NCI-H82 (cell line): ENCODE measurements at regions not wholly inside any gene's neighbourhood (a gene's known extent, or its start where the extent isn't known, plus 50 kb on each side); places are given as distances from the start of the nearest gene placed in this dataset.

Experiments used
- DNase-seq: peaks from one replicate; lab custom pipeline; 2025; lab: John Stamatoyannopoulos, UW

- no peak for DNase-seq
Observed at GRCh38 chr1:228920831-228921230, 185.6 kb downstream of the RHOU start.

GRCh38 chr1:228921481-228921880 is 186.2 kb downstream of the RHOU start:
- DNase-seq = no peak

DNA sequence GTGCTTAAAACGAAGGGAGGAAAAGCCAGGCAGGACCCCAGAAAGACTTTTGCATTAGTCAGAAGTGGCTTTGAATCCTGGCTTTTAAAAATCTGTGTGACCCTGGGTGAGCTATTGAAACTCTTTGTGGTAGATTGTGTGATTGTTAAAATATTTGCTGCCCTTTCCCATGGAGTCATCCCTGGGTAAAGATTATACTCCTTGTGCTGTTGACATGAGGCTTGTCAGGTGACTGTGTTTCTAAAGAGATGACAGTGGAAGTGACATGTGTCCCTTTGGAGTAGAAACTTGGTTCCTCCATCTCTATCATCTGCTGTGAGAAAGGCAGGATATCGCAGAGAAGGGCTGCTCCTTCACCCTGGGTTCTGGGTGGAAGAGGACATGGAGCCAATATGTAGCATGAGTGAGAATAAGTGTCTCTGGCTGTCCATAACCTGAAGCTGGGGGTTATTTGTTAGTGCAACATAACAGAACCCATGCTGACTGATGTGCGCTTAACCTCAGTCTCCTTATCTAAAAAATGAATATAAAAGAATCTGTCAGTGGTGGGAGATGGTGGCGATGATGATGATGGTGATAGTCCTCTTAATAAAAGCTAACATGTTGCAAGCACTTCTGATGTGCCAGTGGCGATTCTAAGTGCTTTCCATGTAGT is 187.6 kb downstream of the RHOU start:
- no peak for DNase-seq

DNA sequence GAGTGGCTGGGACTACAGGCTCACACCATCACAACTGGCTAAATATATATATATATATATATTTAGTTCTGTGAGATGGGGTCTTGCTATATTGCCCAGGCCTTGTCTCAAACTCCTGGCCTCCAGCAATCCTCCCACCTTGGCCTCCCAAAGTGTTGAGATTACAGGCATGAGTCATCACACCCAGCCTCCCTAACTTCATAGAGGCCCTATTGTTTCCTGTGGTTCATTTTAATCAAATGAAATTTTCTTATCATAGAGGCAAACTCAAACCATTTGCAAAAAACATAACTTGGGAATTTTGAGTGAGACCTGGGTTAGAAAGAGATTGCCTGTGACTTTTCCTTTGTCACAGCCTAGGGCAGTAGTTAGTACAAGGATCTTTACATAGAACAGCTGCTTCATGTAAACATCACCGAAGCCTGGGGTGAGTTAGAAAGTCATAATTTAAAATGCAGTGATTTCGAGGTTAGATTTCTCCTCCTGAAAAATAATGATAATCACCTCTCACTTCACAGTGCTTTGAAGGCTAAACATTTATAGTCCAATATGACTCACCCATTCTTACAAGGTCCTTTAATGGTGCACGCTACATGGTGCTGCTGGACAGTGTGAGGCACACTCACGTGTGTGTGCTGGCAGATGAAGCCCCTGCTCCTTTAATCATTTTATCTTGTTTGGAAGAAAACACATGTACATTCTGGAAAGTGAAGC is 188.9 kb downstream of the RHOU start:
- DNase-seq = no peak

GRCh38 chr1:228925691-228926090 is 190.4 kb downstream of the RHOU start:
- no peak for DNase-seq

DNA sequence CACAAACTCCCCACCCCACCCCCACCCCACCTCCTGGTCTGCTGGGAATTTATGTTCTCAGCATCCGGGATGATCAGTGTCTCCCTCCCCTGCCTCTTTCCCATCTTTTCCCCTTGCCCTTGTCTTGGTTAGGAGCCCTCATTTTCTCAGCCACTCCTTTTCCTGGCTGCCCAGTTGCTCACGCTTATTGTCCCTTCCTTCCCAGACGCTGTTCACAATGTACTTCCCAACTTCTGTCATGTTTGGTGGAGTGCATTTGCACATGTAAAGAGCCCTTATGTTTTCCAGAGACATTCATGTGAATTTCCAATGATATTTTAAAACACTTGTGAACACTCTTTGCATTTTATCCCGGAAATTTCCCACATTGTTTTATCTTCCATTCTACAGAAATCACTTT is 192.1 kb downstream of the RHOU start:
- DNase-seq = no peak

- DNase-seq = no peak
Observed at GRCh38 chr1:228927946-228928898, 192.9 kb downstream of the RHOU start.

- DNase-seq = no peak
Observed at GRCh38 chr1:228929476-228930027, 194.3 kb downstream of the RHOU start.

DNA sequence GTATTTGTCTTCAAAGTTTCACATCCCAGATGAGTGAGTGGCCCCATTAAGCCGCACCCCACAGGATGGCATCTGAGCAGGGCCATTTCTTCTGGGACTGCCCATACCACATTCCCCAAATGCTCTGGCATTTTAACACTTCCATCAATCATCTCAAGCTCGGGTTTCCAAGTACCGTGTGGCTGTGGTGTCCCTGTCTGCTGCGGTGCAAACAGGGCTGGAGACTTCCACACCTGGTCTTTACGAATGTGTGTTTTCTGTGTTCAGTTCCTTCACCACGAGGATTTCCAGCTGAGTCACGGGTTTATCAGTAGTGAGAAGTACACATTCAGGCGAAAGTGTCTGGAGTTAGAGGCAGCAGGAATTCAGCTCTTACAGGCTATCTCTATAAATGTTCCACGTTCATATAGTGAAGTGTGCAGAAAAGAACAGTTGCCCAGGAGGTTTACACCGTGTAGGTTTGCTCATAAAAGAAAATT is 195.2 kb downstream of the RHOU start:
- no peak for DNase-seq

DNA sequence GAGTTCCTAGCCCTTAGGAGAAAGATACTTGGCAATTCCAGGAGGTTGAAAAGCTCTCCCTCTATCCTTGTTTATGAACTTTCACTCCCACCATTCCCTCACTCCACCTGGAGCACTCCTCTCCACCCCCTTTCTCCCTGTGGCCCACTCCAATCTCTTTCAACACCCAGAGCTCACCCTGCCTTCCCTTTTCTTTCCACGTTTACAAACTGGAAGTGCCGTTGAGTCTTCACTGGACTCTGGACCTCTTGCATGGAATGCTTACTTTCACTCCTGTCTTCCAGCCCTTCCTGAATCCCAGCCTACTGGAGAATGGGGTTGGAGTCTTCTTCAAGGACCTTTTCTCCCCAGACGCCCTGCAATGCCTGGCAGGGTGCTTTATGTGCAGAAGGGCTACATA is 198.5 kb downstream of the RHOU start:
- DNase-seq = no peak

GRCh38 chr1:228935198-228935663 is 200.0 kb downstream of the RHOU start:
- no peak for DNase-seq

DNA sequence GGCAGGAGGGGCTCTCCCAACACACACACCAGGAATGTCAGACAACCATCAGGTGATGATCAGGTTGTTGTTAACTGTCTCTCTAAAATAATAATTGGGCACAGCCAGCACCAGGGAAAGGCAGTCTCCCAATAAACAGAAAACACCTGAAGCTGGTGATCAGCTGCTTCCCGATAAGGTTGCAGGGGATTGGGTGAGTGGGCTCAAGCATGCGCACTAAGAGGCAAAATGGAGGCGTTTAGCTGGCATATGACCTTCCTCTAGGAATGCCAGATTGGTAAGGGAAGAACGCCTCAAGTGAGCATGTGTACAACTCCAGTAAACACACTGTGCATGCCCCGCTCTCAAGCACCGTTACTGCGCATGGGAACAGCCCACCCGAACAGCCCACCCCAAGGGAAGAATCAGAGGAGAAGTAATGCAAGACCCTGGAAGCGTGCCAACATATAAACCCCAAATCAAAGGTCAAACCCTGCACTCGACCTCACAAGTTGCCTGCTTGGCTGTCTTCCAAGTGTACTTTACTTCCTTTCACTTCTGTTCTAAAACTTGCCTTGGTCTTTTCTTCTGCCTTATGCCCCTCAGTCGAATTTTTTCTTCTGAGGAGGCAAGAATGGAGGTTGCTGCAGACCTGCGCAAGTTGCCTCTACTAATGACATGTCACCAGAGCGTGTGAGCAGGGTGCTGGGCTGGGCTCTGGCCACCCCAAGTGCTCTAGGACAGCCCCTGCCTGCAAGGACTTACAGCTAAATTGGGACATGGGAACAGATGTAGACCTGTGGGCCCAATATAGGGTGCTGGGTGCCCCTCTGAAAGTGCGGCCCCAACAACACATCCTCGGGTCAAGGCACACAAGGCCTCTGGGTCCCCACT is 200.8 kb downstream of the RHOU start:
- DNase-seq = peak; percentile 47

GRCh38 chr1:228936881-228937280 is 201.6 kb downstream of the RHOU start:
- DNase-seq = no peak

GRCh38 chr1:228937351-228937750 is 202.1 kb downstream of the RHOU start:
- DNase-seq = no peak

DNA sequence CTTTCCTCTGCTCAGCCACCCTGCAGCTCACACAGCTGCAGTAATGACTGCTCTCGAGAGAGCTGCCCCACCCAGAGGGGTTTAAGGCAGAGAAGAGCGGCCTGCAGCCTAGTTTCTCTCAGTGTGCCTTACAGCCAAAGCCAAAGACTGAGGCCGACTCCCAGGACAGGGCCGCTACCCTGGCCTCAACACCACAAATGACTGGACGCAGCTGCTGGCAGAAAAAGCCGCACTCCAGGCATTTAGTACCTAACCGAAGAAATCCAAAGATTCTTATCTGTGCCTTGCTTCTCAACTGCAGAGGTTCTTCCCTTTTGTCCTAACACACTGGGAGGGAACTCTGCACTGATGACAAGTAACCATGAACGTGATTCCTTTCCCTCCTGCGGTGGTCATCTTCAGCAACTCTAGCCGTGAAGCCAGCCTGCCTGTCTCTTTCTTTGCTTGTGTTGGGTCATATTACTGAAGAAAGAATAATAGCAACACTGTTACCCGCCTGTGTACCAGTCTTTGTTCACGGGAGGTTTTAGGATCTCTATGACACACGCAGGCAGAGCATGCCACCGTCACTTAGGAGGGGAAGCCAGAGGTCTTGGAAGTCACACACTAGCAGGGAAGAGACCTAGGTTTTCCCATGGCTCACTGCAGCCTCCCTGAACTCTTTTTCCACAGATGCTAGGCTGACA is 202.7 kb downstream of the RHOU start:
- no peak for DNase-seq

- peak; percentile 37 for DNase-seq
Observed at GRCh38 chr1:228938537-228938901, 203.2 kb downstream of the RHOU start.

DNA sequence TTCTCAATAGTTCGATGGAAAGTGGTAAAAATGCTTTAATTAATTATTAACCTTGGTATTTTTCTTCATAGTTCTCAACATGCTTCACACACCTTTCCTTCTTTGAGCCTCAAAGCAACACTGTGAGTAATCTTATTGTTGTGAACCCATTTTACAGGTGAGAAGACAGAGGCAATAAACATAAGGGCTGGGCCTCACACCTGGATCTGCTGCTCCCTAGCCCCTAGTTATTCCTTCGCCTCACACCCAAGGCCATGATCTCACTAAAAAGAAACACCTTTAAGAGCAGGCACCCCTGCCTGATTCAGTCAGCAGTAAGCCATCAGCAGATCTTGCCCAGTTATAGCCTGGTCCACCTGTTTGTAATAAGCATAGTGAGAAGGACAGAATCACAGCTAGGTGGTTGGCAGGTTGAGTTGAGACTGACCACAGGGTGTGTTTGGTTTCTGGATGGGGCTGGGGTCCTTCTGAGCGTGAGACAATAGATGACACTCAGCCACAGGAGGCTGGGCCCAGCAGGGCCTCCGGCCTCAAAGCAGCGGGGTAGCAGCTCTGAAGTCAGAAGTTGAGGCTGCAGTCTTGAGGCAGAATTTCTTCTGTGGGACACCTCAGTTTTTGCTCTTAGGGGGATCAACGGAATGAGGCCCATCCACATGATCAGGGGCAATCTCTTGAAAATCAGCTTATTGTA is 203.9 kb downstream of the RHOU start:
- peak; percentile 25 for DNase-seq

DNA sequence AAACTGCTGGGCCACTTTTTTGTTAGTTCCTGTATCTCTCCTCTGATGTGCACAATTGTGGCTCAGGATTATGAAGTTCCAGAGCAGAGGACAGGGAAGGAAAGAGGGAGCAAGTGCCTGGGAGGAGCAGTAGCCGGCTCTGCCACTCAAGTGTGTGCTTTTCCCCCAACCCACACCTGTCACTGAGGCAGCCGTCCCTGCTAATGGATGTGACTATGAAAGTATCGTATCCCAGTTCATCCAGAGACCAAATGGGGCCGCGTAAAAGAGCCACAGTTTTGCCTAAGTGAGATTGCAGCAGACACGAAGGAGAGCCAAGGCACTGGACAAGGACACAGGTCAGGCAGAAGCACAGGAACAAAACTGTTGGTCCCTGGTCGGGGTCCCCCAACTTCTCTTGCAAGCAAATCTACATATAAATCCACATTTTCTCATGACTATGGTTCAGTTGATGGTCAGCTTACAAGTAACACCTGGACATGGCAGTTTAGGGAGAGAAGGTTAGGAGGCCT is 204.7 kb downstream of the RHOU start:
- DNase-seq = no peak

DNA sequence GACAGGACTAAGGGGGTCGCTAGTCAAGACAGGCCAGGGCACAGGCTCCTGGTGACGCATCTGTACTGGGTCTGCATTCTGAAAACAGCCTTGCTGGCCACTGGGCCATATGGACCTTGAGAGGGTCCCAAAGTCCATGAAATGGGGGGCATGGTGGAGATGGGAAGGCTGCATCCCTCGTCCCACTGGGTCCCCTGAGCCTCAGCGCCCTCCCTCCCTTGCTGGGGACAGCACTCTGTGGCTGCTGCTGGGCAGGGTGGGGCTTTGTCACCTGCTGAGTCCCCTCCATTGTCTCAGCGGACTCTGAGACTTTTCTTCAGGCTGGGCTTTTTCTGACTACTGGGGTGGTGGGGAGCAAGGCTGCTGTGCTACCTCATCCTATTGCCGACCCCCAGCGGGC is 205.2 kb downstream of the RHOU start:
- no peak for DNase-seq

DNA sequence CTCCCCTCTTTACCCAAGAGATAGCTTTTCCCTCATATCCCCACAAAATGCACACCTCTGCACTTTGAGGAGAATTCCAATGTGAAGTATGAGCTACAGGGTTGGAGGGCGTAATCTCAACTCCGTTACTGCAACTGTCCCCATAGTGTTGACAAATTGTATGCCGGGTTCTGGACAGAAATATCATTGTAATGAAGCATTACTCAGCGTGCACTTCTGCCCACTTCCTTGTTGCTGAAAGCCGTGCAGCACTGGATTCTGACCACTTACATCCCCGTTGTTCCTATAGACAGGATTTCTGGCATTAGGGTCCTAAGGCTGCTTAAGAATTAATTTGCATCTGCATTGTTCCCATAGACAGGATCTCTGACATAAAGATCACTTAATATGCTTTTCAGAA is 205.6 kb downstream of the RHOU start:
- no peak for DNase-seq
